Activated CD4-positive, alpha-beta T cell treated with anti-CD3 and anti-CD28 coated beads, Interleukin-2, amount 50 U/mL, for 48 hours (primary cell): ENCODE measurements at regions not wholly inside any gene's neighbourhood (a gene's known extent, or its start where the extent isn't known, plus 50 kb on each side); places are given as distances from the start of the nearest gene placed in this dataset.
A peak's percentile ranks its signal among the peaks of the same experiment; 100 is the strongest.
"Not testable (repeated sequence)": the region's sequence is repeated elsewhere in the genome, so short reads cannot be mapped to it uniquely, and the experiment has no call there.

Experiments
- DNase-seq, 2 experiments: peaks; one replicate each; pipeline ENCODE4 v3.0.0-alpha.2; 2020

DNA sequence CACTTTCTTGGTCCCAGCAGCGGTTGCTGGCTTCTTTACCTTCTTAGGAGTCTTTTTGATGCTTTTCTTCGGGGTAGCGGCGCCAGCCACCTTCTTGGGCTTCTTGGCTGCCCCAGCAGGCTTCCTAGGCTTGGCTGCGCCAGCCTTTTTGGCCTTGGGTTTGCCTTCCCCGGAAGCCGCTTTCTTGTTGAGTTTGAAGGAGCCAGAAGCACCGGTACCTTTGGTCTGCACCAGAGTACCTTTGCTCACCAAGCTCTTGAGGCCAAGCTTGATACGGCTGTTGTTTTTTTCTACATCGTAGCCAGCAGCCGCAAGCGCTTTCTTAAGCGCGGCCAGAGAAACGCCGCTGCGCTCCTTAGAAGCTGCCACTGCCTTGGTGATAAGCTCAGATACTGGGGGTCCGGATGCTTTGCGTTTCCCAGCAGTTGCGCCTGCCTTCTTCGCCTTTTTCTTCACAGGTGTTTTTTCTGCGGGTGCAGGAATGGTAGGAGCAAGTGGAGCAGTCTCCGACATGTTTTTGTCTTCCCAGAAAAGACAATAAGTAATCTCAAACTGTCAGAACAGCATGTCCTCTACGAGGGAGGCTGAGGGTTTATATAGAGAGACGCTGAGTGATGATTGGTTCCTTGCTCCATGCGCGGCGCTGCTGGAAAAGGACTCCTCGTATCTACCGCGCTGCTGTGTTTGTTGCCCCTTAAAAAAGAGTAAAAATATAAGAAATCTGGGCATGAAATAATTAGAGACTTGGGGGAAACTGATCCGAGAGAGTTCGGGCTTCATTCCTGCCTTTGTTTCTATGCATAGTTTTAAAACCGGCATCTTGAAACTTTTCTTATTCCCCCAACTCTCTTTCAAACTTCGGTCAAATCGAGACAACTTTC is 130.3 kb upstream of the BTN3A2 start:
- DNase-seq, result peak; percentile 71 to 79

DNA sequence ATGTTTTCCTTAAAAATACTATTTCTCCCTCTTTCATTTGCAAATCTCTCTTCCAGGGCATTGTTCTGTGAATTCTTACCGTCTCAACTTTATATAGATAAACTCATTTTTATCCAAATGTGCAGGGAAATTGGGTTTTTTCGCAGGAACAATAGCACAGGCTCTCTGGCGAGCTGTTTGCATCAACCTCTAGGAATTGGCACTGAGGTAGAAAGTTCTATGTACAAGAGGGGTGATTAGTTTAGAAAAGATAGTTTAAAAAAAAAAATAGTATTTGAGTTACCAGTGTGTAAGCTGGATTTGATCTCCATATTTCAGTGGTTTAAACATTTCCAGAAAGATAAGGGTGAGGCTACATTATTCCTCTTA is 129.7 kb upstream of the BTN3A2 start:
- DNase-seq, result no peak

GRCh38 chr6:26239415-26239814 is 125.6 kb upstream of the BTN3A2 start:
- not testable (repeated sequence) for DNase-seq

GRCh38 chr6:26240157-26241032 is 124.6 kb upstream of the BTN3A2 start:
- DNase-seq, result peak; percentile 61 to 75

GRCh38 chr6:26241033-26241895 is 123.7 kb upstream of the BTN3A2 start:
- DNase-seq, result peak; percentile 64 to 73

DNA sequence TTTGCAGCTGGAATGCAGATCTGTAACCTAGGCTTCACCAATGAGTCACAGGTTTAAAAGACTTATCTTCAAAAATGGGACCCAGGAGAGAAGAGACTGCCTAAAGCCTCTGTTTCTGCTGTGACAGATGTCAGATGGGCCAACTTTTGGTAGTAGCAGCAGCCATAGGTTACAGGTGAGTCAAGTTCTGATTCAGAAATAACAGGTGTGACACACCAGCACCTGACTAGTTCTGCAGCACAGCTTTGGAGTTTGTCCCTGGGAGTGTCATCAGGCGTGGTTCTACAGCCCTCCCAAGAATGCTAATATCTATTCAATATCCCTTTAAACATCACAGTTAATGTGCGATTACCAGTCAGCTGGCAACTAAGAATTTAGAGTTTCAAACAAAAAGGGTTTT is 121.9 kb upstream of the BTN3A2 start:
- DNase-seq, result no peak

DNA sequence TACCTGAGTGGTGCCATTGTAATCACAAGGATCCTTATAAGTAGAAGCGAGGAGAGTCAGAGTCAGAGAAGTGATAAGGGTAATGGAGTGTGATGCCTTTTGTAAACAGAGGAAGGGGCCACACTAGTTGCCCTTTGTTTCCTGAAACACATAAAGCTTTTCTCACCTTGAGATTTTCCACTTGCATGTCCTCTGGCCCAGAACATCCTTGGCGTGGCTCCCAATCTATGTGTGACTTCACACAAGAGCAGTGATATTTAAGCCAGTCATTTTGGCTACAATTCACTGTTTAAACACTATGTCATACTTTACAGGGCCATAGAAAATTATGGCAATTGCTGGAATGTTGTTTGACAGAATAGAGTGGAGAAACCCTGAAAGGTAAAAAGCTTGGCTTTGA is 121.2 kb upstream of the BTN3A2 start:
- DNase-seq, result no peak

DNA sequence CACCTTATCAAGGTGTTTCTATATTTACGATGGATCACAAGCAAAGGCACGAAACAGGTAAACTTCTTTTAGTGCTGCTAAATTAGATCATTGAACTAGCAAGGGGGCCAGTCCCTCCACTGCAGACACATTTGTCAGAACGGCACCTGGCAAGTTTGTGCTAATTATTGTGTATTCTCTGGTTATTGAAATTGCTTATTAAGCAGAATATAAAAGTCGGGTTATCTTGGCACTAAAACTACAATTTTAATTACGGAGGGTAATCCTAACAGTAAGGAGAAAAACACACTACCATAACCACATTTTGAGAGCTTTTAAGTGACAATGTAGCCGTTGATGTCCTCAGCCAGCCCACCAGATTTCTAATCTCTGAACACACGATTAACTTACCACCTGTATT is 118.9 kb upstream of the BTN3A2 start:
- no peak for DNase-seq

DNA sequence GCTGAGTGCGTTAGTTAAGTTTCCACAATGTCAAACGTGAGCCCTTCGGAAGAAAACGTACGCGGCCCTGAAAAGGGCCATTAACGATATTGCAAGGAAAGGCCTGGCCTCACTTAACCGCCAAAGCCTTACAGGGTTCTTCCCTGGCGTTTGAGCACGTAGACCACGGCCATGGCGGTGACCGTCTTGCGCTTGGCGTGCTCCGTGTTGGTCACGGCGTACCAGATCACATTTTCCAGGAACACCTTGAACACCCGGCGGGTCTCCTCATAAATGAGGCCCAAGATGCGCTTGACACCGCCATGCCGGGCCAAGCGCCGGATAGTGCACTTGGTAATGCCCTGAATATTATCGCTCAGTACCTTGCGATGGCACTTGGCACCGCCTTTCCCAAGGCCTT is 118.4 kb upstream of the BTN3A2 start:
- DNase-seq, result no peak

- no peak for DNase-seq
These were observed 115.4 kb upstream of the BTN3A2 start for GRCh38 chr6:26249707-26249956.

DNA sequence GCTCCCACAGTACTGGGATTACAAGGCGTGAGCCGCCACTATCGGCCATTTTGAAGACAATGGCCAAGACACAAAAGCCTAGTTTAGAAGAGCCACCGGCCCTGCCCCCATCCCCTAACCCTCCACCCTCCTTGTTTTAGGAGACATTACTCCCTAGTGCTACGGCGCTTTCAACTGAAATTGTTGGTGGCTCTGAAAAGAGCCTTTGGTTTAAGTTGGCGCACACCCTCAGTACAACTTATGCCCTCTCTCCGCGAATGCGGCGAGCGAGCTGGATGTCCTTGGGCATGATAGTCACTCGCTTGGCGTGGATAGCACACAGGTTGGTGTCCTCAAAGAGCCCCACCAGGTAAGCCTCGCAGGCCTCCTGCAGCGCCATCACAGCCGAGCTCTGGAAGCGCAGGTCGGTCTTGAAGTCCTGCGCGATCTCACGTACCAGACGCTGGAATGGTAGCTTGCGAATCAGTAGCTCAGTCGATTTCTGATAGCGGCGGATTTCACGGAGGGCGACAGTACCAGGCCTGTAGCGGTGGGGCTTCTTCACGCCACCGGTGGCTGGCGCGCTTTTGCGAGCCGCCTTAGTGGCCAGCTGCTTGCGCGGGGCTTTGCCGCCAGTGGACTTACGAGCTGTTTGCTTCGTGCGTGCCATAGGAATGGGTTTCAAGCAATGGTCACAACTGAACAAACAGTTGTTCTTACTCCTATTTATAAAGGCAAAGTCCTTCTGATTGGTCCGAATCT is 114.9 kb upstream of the BTN3A2 start:
- peak; percentile 72 to 78 for DNase-seq

DNA sequence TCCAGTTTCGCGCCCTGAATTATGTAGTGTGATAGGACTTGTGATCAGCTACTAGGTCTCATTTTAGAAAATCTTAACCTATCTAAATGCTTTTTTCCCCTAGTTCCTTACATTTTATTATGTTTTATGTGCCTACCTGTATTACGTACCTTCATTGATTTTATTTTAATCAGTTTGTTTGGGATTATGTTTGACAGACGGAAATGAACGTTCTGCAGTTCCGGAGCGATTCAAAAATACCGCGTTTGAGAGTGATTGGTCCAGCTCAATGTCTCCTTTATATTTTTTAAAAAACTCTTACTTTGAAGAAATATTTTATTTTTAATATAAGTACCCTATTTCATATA is 114.3 kb upstream of the BTN3A2 start:
- DNase-seq, result peak; percentile 19 to 23

DNA sequence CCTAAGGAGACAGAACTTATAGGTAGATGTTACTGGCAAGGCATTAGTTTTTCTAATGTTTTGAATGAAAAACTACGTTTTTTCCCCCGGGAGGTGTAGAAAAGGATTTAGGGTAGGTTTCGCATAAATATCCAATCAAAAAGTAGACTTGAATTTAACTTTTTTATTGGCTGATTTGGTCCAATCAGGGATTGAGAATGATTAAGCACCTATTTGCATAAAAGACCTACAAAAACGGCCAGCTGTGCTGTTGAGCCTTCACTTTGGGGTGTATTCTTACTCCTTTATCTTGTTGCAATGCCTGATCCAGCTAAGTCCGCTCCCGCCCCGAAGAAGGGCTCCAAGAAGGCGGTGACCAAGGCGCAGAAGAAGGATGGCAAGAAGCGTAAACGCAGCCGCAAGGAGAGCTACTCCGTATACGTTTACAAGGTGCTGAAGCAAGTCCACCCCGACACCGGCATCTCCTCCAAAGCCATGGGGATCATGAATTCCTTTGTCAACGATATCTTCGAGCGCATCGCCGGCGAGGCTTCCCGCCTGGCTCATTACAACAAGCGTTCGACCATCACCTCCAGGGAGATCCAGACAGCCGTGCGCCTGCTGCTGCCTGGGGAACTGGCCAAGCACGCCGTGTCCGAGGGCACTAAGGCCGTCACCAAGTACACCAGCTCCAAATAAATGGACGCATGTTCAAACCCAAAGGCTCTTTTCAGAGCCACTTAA is 113.5 kb upstream of the BTN3A2 start:
- peak; percentile 69 to 77 for DNase-seq

- no peak for DNase-seq
These were observed 112.9 kb upstream of the BTN3A2 start for GRCh38 chr6:26252077-26252472.

- no peak for DNase-seq
These were observed 110.3 kb upstream of the BTN3A2 start for GRCh38 chr6:26254724-26255123.

- no peak for DNase-seq
These were observed 107.7 kb upstream of the BTN3A2 start for GRCh38 chr6:26257272-26257671.

- DNase-seq, result no peak
These were observed 106.6 kb upstream of the BTN3A2 start for GRCh38 chr6:26258212-26258977.

DNA sequence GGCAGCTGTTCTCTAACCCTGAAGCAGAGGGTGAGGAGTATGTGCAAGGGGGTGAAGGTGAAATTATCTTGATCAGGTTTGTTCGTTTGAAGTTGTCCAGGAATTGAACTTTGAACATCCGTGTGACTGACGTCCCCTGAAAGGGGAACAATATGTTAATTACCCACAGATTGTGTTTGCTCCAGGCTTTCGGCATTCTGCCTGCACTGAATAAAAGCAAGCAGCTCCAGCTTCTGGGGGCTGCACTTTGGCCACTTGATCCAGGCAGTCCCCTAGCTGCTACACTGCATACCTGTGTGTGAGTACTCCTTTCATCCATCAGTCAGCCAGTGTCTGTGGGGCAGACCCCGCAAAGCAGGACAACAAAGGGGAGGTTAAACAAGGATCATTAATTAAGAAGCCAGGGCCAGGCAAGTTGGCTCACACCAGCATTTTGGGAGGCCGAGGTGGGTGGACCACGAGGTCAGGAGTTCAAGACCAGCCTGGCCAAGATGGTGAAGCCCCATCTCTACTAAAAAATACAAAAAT is 104.8 kb upstream of the BTN3A2 start:
- no peak for DNase-seq

DNA sequence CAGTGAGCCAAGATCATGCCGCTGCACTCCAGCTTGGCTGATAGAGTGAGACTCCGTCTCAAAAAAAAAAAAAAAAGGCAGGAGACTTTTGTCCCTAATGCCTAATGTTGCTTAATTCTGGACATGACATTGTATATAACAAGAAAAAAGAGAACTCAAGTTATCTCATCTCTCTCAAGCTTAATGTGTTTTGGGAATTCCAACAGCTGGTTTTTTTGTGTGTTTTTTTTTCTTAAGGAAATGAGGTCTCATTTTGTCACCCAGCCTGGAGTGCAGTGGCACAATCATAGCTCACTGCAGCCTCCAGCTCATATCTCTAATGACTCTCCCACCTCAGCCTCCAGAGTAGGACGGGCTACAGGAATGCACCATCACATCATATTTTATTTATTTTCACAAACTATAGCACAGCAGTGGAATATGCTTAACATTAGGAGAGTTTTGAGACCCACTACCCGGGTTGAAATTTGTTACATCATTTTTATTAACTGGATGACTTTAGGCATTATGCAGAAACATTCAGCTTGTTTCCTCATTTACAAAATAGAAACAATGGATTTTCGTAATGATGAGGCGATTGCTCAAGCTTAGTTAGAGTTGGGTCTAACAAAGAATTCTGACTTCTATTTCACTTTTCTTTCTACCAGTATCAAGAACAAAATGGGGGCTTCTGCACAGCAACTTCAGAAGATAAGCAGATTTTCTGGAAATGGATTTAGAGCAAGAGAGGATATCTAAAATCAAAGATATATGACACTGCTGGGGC is 104.1 kb upstream of the BTN3A2 start:
- no peak for DNase-seq

GRCh38 chr6:26264547-26264946 is 100.5 kb upstream of the BTN3A2 start:
- DNase-seq, result no peak
